ENCODE measurements at regions not wholly inside any gene's neighbourhood (a gene's known extent, or its start where the extent isn't known, plus 50 kb on each side); places are given as distances from the start of the nearest gene placed in this dataset.
"Not testable (repeated sequence)": the region's sequence is repeated elsewhere in the genome, so short reads cannot be mapped to it uniquely, and the experiment has no call there.

GRCh38 chr2:16368951-16369350, 296.7 kb downstream of the CYRIA start:
- DNase-seq (ENCODE audit: low read depth), result no peak

- DNase-seq (ENCODE audit: low read depth), result no peak
These were observed 297.3 kb downstream of the CYRIA start for GRCh38 chr2:16368328-16368727.

- DNase-seq (ENCODE audit: low read depth), result no peak
These were observed 300.3 kb downstream of the CYRIA start for GRCh38 chr2:16365366-16365765.

- DNase-seq (ENCODE audit: low read depth), result no peak
These were observed 302.1 kb downstream of the CYRIA start for GRCh38 chr2:16363581-16363980.

GRCh38 chr2:16362611-16363010, 303.0 kb downstream of the CYRIA start:
- no peak for DNase-seq (ENCODE audit: low read depth)

GRCh38 chr2:16361261-16361995, 304.2 kb downstream of the CYRIA start:
- no peak for DNase-seq (ENCODE audit: low read depth)

- DNase-seq (ENCODE audit: low read depth), result no peak
These were observed 305.7 kb downstream of the CYRIA start for GRCh38 chr2:16359961-16360360.

- DNase-seq (ENCODE audit: low read depth), result no peak
These were observed 308.4 kb downstream of the CYRIA start for GRCh38 chr2:16357188-16357587.

GRCh38 chr2:16351541-16351940, 314.1 kb downstream of the CYRIA start:
- DNase-seq (ENCODE audit: low read depth), result no peak

- no peak for DNase-seq (ENCODE audit: low read depth)
These were observed 314.5 kb downstream of the CYRIA start for GRCh38 chr2:16351137-16351536.

GRCh38 chr2:16350211-16350610, 315.4 kb downstream of the CYRIA start:
- no peak for DNase-seq (ENCODE audit: low read depth)

GRCh38 chr2:16349811-16350210, 315.8 kb downstream of the CYRIA start:
- DNase-seq (ENCODE audit: low read depth), result no peak

- DNase-seq (ENCODE audit: low read depth), result no peak
These were observed 316.7 kb downstream of the CYRIA start for GRCh38 chr2:16348821-16349515.

- no peak for DNase-seq (ENCODE audit: low read depth)
These were observed 319.0 kb downstream of the CYRIA start for GRCh38 chr2:16346671-16347070.

GRCh38 chr2:16345231-16345630, 320.4 kb downstream of the CYRIA start:
- DNase-seq (ENCODE audit: low read depth), result not testable (repeated sequence)

GRCh38 chr2:16339206-16339605, 326.4 kb downstream of the CYRIA start:
- DNase-seq (ENCODE audit: low read depth), result no peak

- DNase-seq (ENCODE audit: low read depth), result no peak
These were observed 327.6 kb downstream of the CYRIA start for GRCh38 chr2:16338026-16338425.

GRCh38 chr2:16336916-16337315, 328.7 kb downstream of the CYRIA start:
- no peak for DNase-seq (ENCODE audit: low read depth)

- no peak for DNase-seq (ENCODE audit: low read depth)
These were observed 329.1 kb downstream of the CYRIA start for GRCh38 chr2:16336491-16336890.

- no peak for DNase-seq (ENCODE audit: low read depth)
These were observed 329.7 kb downstream of the CYRIA start for GRCh38 chr2:16335947-16336346.

GRCh38 chr2:16335604-16335930, 330.1 kb downstream of the CYRIA start:
- no peak for DNase-seq (ENCODE audit: low read depth)

GRCh38 chr2:16334886-16335603, 330.6 kb downstream of the CYRIA start:
- no peak for DNase-seq (ENCODE audit: low read depth)

GRCh38 chr2:16334366-16334765, 331.3 kb downstream of the CYRIA start:
- no peak for DNase-seq (ENCODE audit: low read depth)

All from stimulated activated CD8-positive, alpha-beta memory T cell treated with anti-CD3 and anti-CD28 coated beads, Interleukin-15, amount 100 ng/mL, for 1 hour (primary cell).